T-cell (primary cell): ENCODE measurements at regions not wholly inside any gene's neighbourhood (a gene's known extent, or its start where the extent isn't known, plus 50 kb on each side); places are given as distances from the start of the nearest gene placed in this dataset.
"Not testable (repeated sequence)": the region's sequence is repeated elsewhere in the genome, so short reads cannot be mapped to it uniquely, and the experiment has no call there.

Source experiments
- ATAC-seq, 4 experiments: fragments of 200-7000 bp in 3 of 4; fragments of 150-1000 bp in 1 of 4; cut with Tn5 transposase; replicated peaks in 1 of 4; 1 replicate in 3 of 4; 2 replicates in 1 of 4; pipeline ENCODE4 v1.10.0; 2021; ENCODE audit warnings: moderate library complexity in 3 of 4, mild to moderate bottlenecking in 2 of 4, moderate number of reproducible peaks in 1 of 4
- CTCF ChIA-PET, 2 donors: fragments of 300-600 bp; sonication (Branson Sonifier 250); formaldehyde crosslinking; loops; one replicate each; lab custom pipeline; 2022; ENCODE audit warnings: antibody characterized with exemption in 2 of 2; lab: Charles Lee
- POLR2A ChIA-PET, 2 donors: fragments of 300-600 bp; sonication (Branson Sonifier 250); formaldehyde crosslinking; loops; one replicate each; lab custom pipeline; 2022; ENCODE audit warnings: antibody characterized with exemption in 2 of 2; lab: Charles Lee
- DNase-seq, 35 experiments: peaks; one replicate each; pipeline versions ENCODE4 v3.0.0 to v3.0.0-alpha.2; 2013 to 2023
- H3K27ac ChIP-seq: one replicate; pipeline ENCODE4 v1.5.1; 2013; ENCODE audit warnings: low read length
- H3K27me3 ChIP-seq, 2 experiments: replicated peaks in 1 of 2; 1 replicate in 1 of 2; 2 replicates in 1 of 2; pipeline versions ENCODE4 v1.6.1 to v1.7.0; 2013; ENCODE audit warnings: low read length in 1 of 2, mixed read lengths in 1 of 2; ENCODE audit not compliant: control insufficient read depth in 2 of 2, insufficient read depth in 2 of 2; ENCODE audit errors: extremely low read depth in 1 of 2
- H3K36me3 ChIP-seq, 2 donors: 1 replicate in 1 of 2; 2 replicates in 1 of 2; pipeline versions ENCODE4 v1.6.1 to v1.7.0; 2013; ENCODE audit warnings: low read length in 1 of 2; ENCODE audit not compliant: control insufficient read depth in 2 of 2, insufficient read depth in 1 of 2; ENCODE audit errors: extremely low read depth in 1 of 2
- H3K4me1 ChIP-seq, 2 experiments: 1 replicate in 1 of 2; 2 replicates in 1 of 2; pipeline versions ENCODE4 v1.6.1 to v1.7.0; 2013; ENCODE audit warnings: low read length in 2 of 2, mixed read lengths in 1 of 2; ENCODE audit not compliant: insufficient read depth in 2 of 2, control insufficient read depth in 1 of 2; ENCODE audit errors: extremely low read depth in 1 of 2
- H3K4me3 ChIP-seq, 2 donors: 1 replicate in 1 of 2; 2 replicates in 1 of 2; pipeline versions ENCODE4 v1.5.1 to v1.7.0; 2013; ENCODE audit warnings: mild to moderate bottlenecking in 2 of 2, low read length in 1 of 2, moderate library complexity in 1 of 2; ENCODE audit not compliant: control insufficient read depth in 1 of 2; ENCODE audit errors: extremely low read depth in 1 of 2
- H3K9me3 ChIP-seq: 2 replicates; pipeline ENCODE4 v1.7.0; 2013
- H3K27ac Mint-ChIP-seq, 2 donors: one replicate each; pipeline ENCODE4 v1.8.0; 2020 to 2021; ENCODE audit warnings: mild to moderate bottlenecking in 2 of 2, mixed read lengths in 2 of 2
- H3K27me3 Mint-ChIP-seq, 2 donors: one replicate each; pipeline ENCODE4 v1.8.0; 2021 to 2022; ENCODE audit warnings: mixed read lengths in 2 of 2
- H3K36me3 Mint-ChIP-seq: one replicate; pipeline ENCODE4 v1.8.0; 2021; ENCODE audit warnings: mixed read lengths
- H3K4me1 Mint-ChIP-seq, 3 donors: one replicate each; pipeline ENCODE4 v1.8.0; 2020 to 2022; ENCODE audit warnings: mixed read lengths in 3 of 3, mild to moderate bottlenecking in 1 of 3
- H3K4me3 Mint-ChIP-seq, 3 donors: one replicate each; pipeline ENCODE4 v1.8.0; 2020 to 2022; ENCODE audit warnings: mild to moderate bottlenecking in 3 of 3, mixed read lengths in 3 of 3, moderate library complexity in 3 of 3
- H3K9me3 Mint-ChIP-seq, 3 donors: one replicate each; pipeline ENCODE4 v1.8.0; 2020 to 2022; ENCODE audit warnings: mixed read lengths in 3 of 3
- WGBS: methylation state at CpG from one replicate; pipeline ENCODE4 v1.1.5; 2013; ENCODE audit warnings: missing lambda C conversion rate; ENCODE audit not compliant: insufficient coverage; 5-methylcytosine and 5-hydroxymethylcytosine counted together

DNA sequence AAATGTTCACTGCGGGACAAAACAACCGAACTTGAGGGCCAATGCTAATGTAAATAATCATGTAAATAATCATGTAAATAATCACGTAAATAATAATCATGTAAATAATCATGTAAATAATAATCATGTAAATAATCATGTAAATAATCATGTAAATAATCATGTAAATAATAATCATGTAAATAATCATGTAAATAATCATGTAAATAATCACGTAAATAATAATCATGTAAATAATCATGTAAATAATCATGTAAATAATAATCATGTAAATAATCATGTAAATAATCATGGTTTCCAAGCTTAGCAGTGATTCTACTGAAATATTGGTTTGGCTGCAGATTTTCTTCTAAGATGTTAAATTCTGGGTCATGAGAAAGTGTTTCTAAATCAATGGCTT lies 507.1 kb downstream of the ZNF516 start:
- H3K4me1 ChIP-seq, H3K27ac Mint-ChIP-seq, H3K27ac ChIP-seq, DNase-seq, H3K36me3 ChIP-seq, H3K4me1 Mint-ChIP-seq, ATAC-seq, H3K27me3 ChIP-seq, H3K4me3 ChIP-seq, H3K27me3 Mint-ChIP-seq, H3K9me3 ChIP-seq, H3K4me3 Mint-ChIP-seq, CTCF ChIA-PET, POLR2A ChIA-PET, H3K9me3 Mint-ChIP-seq, H3K36me3 Mint-ChIP-seq: not testable (repeated sequence)
- WGBS, result no CpG with 5 or more reads among the region's 4 CpGs

DNA sequence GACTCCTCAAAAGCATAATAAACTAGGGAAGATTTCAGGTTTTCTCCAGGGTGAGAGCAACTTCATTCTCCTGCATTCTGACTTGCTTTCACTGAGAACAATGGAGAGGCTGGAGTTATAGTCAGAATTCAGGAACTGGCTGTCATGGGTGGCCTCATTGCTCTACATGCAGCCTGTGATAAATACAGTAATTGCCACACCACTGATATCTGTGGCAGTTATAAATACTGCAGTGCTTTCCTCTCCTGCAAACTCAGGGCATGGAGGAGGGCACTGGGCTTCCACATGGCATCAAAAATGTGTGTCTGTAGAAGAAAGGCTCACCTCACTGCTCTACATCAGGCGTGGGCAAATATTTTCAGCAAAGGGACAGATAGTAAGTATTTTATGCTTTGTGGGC lies 510.2 kb downstream of the ZNF516 start:
- no peak overlapping the region for H3K27ac ChIP-seq
- Mint-ChIP-seq H3K9me3 (peaks cover 0 to 7% (median 4%) of the 10 kb centered on the region in 3 donors), H3K4me1 (no peaks in the 10 kb centered on the region), H3K4me3 (no peak overlapping the region), H3K27ac (no peak overlapping the region), H3K36me3 (no peaks in the 10 kb centered on the region), H3K27me3 (peaks cover 2 to 5% of the 10 kb centered on the region in 2 donors)
- no CpG with 5 or more reads among the region's 1 CpG for WGBS
- H3K9me3 ChIP-seq, result no peaks in the 10 kb centered on the region
- ChIA-PET CTCF (no interaction called here), POLR2A (interaction anchor here in 1 of 2 donors (0.7 kb wide), 1 partner anchor 601 kb away, joined by 4 read pairs; no protein-coding TSS in a partner anchor)
- no peaks in the 10 kb centered on the region for H3K36me3 ChIP-seq
- H3K4me3 ChIP-seq, result no peak overlapping the region
- DNase-seq (no peak), ATAC-seq (no peak)
- peaks cover 0 to 4% of the 10 kb centered on the region in 2 experiments for H3K27me3 ChIP-seq
- no peaks in the 10 kb centered on the region for H3K4me1 ChIP-seq

DNA sequence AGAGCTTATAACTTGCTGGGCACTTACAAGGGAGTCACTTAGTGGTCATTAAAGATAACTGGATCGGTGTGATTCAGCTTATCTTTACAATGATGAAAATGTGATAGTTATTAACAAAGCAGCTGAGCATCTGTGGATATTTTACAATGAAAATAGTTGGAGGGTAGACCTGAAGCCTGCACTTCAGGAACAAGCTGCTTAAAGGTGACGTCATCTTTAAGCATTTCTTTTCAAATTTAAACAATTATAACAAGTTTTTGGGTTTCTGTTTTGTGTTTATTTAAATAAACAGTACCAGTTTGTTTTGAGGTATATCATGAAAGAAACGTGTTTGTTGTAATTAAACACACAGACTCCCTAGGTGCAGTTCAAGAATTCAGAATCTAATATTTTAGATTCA lies 513.9 kb downstream of the ZNF516 start:
- CTCF ChIA-PET, result no interaction called here
- H3K4me1 ChIP-seq, result no peaks in the 10 kb centered on the region

DNA sequence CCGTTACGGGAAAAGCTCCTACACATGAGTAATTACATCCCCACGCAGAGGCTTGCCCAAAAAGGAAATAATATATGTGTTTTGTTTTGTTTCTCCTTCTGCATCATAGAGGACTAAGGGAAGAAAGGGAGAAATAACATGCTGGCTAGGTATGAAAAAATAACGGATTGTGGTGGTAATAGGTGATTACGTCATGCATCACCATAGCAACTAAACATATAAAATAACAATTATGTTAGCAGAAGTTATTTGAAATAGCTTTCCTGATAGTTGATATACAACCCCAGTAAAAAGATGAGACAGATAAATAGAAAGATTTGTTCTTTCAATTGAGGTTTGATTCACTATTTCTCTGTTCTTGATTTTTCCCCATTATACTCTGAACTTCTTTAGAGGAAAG lies 518.0 kb downstream of the ZNF516 start:
- WGBS, result no CpG with 5 or more reads among the region's 5 CpGs
- Histone ChIP-seq H3K27me3 (no peaks in the 10 kb centered on the region), H3K36me3 (no peaks in the 10 kb centered on the region), H3K9me3 (no peaks in the 10 kb centered on the region), H3K4me1 (no peaks in the 10 kb centered on the region), H3K27ac (no peak overlapping the region), H3K4me3 (no peak overlapping the region)
- Mint-ChIP-seq H3K9me3 (no peaks in the 10 kb centered on the region), H3K36me3 (no peaks in the 10 kb centered on the region), H3K27ac (no peak overlapping the region), H3K4me3 (no peak overlapping the region), H3K4me1 (peaks cover 0 to 2% (median 2%) of the 10 kb centered on the region in 3 donors), H3K27me3 (peaks cover 0 to 5% of the 10 kb centered on the region in 2 donors)
- ChIA-PET POLR2A (no interaction called here), CTCF (no interaction called here)
- DNase-seq (no peak), ATAC-seq (no peak)

More for the DNA sequence above, 513.9 kb downstream of the ZNF516 start:
- Mint-ChIP-seq H3K36me3 (no peaks in the 10 kb centered on the region), H3K4me3 (no peak overlapping the region), H3K9me3 (peaks cover 0 to under 1% (median 0%) of the 10 kb centered on the region in 3 donors), H3K27ac (no peak overlapping the region), H3K4me1 (peaks cover 0 to 2% (median 2%) of the 10 kb centered on the region in 3 donors), H3K27me3 (peaks cover 0 to 2% of the 10 kb centered on the region in 2 donors)
- no peak overlapping the region for H3K27ac ChIP-seq
- no peak overlapping the region for H3K4me3 ChIP-seq
- H3K36me3 ChIP-seq, result no peaks in the 10 kb centered on the region
- ATAC-seq, result no peak
- H3K27me3 ChIP-seq, result peaks cover 0 to 4% of the 10 kb centered on the region in 2 experiments
- POLR2A ChIA-PET, result no interaction called here
- 86% methylated on average over 1 of the region's 3 CpGs for WGBS
- H3K9me3 ChIP-seq, result no peaks in the 10 kb centered on the region
- no peak for DNase-seq

DNA sequence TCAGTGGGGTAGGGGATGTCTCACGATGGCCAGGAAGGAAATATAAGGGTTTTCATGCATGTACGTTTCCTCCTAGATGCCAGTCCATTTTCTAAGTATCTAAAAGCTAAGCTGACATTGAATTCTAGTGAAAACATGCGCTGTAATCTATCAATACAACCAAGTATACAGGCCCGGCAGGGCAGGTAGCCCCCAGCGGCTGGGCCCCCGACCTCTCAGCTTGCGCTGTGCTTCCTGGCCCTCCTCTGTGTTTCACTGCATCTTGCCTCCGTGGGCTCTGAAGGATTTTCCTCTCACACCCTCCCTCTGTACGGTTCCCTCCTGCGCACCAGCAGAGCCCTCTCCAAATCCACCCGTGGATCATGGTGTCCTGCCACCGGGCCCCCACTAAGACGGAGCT lies 524.8 kb downstream of the ZNF516 start:
- ATAC-seq (no peak), DNase-seq (no peak)
- H3K36me3 Mint-ChIP-seq, result no peaks in the 10 kb centered on the region
- no peaks in the 10 kb centered on the region for H3K36me3 ChIP-seq
- no peak overlapping the region for H3K4me3 ChIP-seq
- H3K27ac Mint-ChIP-seq, result no peak overlapping the region
- H3K27me3 ChIP-seq, result no peaks in the 10 kb centered on the region
- H3K27me3 Mint-ChIP-seq, result peaks cover 3 to 10% of the 10 kb centered on the region in 2 donors
- ChIA-PET POLR2A (no interaction called here), CTCF (no interaction called here)
- 87% methylated on average over 10 of the region's 13 CpGs for WGBS
- H3K4me1 ChIP-seq, result no peaks in the 10 kb centered on the region
- no peaks in the 10 kb centered on the region for H3K9me3 Mint-ChIP-seq
- no peak overlapping the region for H3K4me3 Mint-ChIP-seq
- no peaks in the 10 kb centered on the region for H3K9me3 ChIP-seq
- no peak overlapping the region for H3K27ac ChIP-seq
- H3K4me1 Mint-ChIP-seq, result no peaks in the 10 kb centered on the region

DNA sequence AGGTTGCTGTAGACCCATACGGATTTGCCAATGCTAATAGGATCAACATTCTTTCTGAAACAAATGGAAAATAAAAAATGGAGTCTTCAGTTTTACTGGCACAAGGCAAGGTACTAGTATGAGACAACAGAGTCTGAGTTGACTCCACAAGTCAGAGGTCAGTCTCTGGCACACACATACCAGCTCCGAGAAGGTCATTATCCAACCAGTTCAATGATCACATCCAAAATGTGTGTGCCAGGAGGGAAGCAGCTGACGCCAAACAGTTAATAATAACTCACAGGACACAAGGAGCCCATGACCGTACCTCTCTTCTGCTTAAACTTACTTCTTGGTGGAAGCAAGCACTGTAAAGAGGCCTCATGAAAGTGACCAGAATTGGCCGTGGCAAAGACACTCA lies 528.6 kb downstream of the ZNF516 start:
- no peaks in the 10 kb centered on the region for H3K27me3 ChIP-seq
- no peaks in the 10 kb centered on the region for H3K4me1 Mint-ChIP-seq
- H3K36me3 Mint-ChIP-seq, result no peaks in the 10 kb centered on the region
- no peak for ATAC-seq
- H3K9me3 ChIP-seq, result no peaks in the 10 kb centered on the region
- no peak overlapping the region for H3K27ac ChIP-seq
- H3K4me3 ChIP-seq, result no peak overlapping the region
- DNase-seq, result no peak
- POLR2A ChIA-PET, result no interaction called here
- WGBS, result 80% methylated on average over 2 of the region's 5 CpGs
- no peaks in the 10 kb centered on the region for H3K9me3 Mint-ChIP-seq
- no peaks in the 10 kb centered on the region for H3K36me3 ChIP-seq
- peaks cover 3% of the 10 kb centered on the region in 2 donors for H3K27me3 Mint-ChIP-seq
- H3K4me1 ChIP-seq, result no peaks in the 10 kb centered on the region
- CTCF ChIA-PET, result no interaction called here
- H3K27ac Mint-ChIP-seq, result no peak overlapping the region
- no peak overlapping the region for H3K4me3 Mint-ChIP-seq

DNA sequence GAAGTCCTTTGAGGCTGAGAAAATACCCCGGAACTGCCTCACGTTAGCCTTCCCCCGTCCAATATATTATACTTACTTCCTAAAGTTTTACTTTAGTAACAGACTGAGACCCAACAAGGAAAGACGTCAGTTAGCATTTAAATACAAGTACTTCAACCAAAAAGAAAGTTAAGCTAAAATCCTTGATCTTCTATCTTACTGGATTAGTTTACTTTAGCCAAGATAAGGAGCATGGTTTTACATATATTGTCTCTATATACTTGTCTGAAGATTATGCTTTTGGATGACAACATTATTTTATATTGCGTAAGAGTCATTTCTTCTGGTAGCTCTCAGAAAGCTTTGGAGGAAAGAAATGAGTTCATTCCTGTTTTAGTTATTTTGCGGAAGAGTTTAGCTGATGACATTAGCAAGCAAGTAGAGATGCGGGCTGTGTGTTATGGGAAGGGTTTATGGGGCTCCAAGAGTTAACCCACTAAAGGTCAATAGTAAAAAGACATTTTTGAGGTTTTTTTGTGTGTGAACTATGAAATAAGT lies 532.9 kb downstream of the ZNF516 start:
- no peaks in the 10 kb centered on the region for H3K36me3 ChIP-seq
- Mint-ChIP-seq H3K4me1 (no peaks in the 10 kb centered on the region), H3K36me3 (no peaks in the 10 kb centered on the region), H3K9me3 (no peaks in the 10 kb centered on the region), H3K4me3 (no peak overlapping the region), H3K27me3 (peaks cover 0 to 6% of the 10 kb centered on the region in 2 donors), H3K27ac (no peak overlapping the region)
- WGBS, result 96% methylated on average over 4 of the region's 7 CpGs
- ATAC-seq (no peak), DNase-seq (no peak)
- CTCF ChIA-PET, result no interaction called here
- no peak overlapping the region for H3K4me3 ChIP-seq
- H3K9me3 ChIP-seq, result no peaks in the 10 kb centered on the region
- H3K27ac ChIP-seq, result no peak overlapping the region
- no peaks in the 10 kb centered on the region for H3K4me1 ChIP-seq
- H3K27me3 ChIP-seq, result no peaks in the 10 kb centered on the region
- POLR2A ChIA-PET, result no interaction called here
